Aorta (tissue), 5 donors: ENCODE measurements at regions not wholly inside any gene's neighbourhood (a gene's known extent, or its start where the extent isn't known, plus 50 kb on each side); places are given as distances from the start of the nearest gene placed in this dataset.

ENCODE experiments used
- ATAC-seq: fragments of 200-7000 bp; cut with Tn5 transposase; one replicate; pipeline ENCODE4 v1.9.1; 2022; ENCODE audit warnings: moderate library complexity; ENCODE audit not compliant: low FRiP score
- DNase-seq, 2 donors: peaks; one replicate each; pipeline ENCODE4 v3.0.0-alpha.2; 2020
- H3K27ac ChIP-seq, 2 donors: one replicate each; pipeline ENCODE4 v1.5.1; 2013; ENCODE audit warnings: low read length in 2 of 2, mild to moderate bottlenecking in 2 of 2, moderate library complexity in 2 of 2, control low read depth in 1 of 2, inconsistent platforms in 1 of 2, low read depth in 1 of 2
- H3K27me3 ChIP-seq, 2 donors: one replicate each; pipeline ENCODE4 v1.6.1; 2013; ENCODE audit warnings: control low read depth in 1 of 2, low read length in 1 of 2, mild to moderate bottlenecking in 1 of 2, moderate library complexity in 1 of 2; ENCODE audit not compliant: insufficient read depth in 2 of 2, control insufficient read depth in 1 of 2
- H3K36me3 ChIP-seq, 2 donors: one replicate each; pipeline ENCODE4 v1.6.1; 2013; ENCODE audit warnings: control low read depth in 1 of 2, low read length in 1 of 2, mild to moderate bottlenecking in 1 of 2; ENCODE audit not compliant: insufficient read depth in 2 of 2, control insufficient read depth in 1 of 2
- H3K4me1 ChIP-seq, 2 donors: one replicate each; pipeline ENCODE4 v1.6.1; 2013; ENCODE audit warnings: low read length in 2 of 2, control low read depth in 1 of 2, mild to moderate bottlenecking in 1 of 2, moderate library complexity in 1 of 2; ENCODE audit not compliant: insufficient read depth in 2 of 2, control insufficient read depth in 1 of 2
- H3K4me3 ChIP-seq, 2 donors: one replicate each; pipeline ENCODE4 v1.5.1; 2013; ENCODE audit warnings: low read length in 2 of 2, control low read depth in 1 of 2, mild to moderate bottlenecking in 1 of 2
- H3K9me3 ChIP-seq: one replicate; pipeline ENCODE4 v1.6.1; 2013; ENCODE audit warnings: mild to moderate bottlenecking, low read length; ENCODE audit not compliant: control insufficient read depth
- WGBS, 2 donors: extraction: QIAGEN DNeasy Blood & Tissue Kit; methylation state at CpG; one replicate each; pipeline ENCODE4 v1.1.7; 2013; 5-methylcytosine and 5-hydroxymethylcytosine counted together
- intact Hi-C, 2 donors: fragments of 100-400 bp; cut with DNase I; formaldehyde crosslinking; loops; one replicate each; pipeline versions ENCODE4 v1.14.2 to v1.15.0; 2022
- donor health status: healthy with polysubstance abuse.
- donor health status: Bipolar disorder and iron deficiency.
- donor health status: DM: no; HTN: no; CAD: no.
- donor health status: DM: no; HTN: no; CAD: no.
- donor health status: DM: yes; HTN: yes; CAD: no.

DNA sequence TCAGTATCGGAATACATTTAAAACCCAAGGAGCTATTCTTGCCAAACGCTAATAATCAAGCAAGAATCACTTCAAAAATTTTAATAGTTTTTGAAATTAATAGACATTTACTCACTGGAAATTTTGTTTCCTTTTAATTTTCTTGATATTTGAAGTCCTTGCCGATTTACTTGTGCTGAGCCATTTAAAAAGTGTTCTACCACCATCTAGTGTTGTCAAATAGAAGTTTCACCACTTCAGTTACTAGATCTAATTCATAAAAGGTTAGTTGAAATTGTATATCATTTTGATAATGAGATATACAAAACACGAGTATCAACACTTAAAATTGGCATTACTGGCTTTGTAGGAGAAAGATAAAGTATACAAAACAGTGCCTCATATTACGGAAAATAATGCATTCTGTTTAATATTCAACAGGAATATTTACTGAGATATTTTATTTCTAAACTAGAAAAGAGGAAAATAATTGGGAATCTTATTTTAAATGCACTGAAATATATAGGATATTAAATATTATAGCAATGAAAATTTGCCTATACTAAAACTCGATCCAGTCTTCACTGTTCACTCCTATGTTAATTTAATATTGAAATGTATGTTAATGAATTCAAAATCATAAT is 664.8 kb upstream of the SEMA3D start:
- DNase-seq (no peak), ATAC-seq (no peak)
- H3K27ac ChIP-seq: no peak overlapping the region
- no peak overlapping the region for H3K4me3 ChIP-seq
- no peaks in the 10 kb centered on the region for H3K9me3 ChIP-seq
- H3K36me3 ChIP-seq: no peaks in the 10 kb centered on the region
- 37 to 42% methylated on average over 6 of the region's 6 CpGs for WGBS, 2 donors
- no peaks in the 10 kb centered on the region for H3K4me1 ChIP-seq
- no peaks in the 10 kb centered on the region for H3K27me3 ChIP-seq
- intact Hi-C loops: loop anchor here in 1 of 2 donors (10.0 kb wide), 1 partner anchor 807 kb away; no protein-coding TSS in a partner anchor

DNA sequence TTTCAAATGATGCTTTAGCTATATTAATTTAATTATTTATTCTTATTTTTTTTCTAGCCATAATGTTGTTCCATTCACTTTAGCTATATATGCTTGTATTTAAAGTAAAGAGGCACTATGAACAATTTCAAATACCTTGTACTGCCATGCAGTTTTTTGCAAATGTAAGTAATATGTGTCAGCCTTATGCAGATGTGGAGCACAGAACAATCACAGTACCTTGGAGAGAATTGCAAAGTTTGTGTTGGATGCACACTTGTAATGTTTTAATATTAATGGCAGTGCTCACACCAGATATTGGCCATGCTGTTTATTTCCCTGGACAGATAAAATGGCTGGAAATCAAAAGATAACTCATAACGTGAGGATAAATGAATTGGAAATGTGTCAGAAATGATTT is 663.5 kb upstream of the SEMA3D start:
- no peaks in the 10 kb centered on the region for H3K9me3 ChIP-seq
- ATAC-seq (no peak), DNase-seq (no peak)
- WGBS, 2 donors: 10% methylated on average over 1 of the region's 1 CpG
- H3K4me1 ChIP-seq: no peaks in the 10 kb centered on the region
- intact Hi-C loops: loop anchor here in 1 of 2 donors (10.0 kb wide), 1 partner anchor 806 kb away; no protein-coding TSS in a partner anchor
- H3K27ac ChIP-seq: no peak overlapping the region
- H3K36me3 ChIP-seq: no peaks in the 10 kb centered on the region
- H3K27me3 ChIP-seq: no peaks in the 10 kb centered on the region
- H3K4me3 ChIP-seq: no peak overlapping the region

DNA sequence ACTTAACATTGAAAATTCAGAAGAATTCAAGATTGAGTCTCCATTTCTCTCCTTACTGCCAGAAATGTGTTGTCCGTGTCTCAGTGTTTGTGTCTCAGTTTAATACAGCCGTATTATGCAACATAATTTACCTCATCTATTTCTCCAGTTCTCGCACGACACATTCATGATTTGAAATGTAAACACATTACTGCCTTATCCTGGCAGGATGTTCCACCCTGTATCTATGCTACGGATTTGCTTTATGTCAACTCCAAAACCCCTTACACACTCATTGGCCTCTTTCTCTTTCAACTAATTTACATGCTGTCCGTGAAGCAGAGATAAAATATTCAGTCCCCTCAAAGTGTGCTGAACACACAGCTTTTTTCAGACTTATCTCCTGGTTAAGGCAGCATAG is 653.7 kb upstream of the SEMA3D start:
- ATAC-seq (no peak), DNase-seq (no peak)
- WGBS, 2 donors: 57 to 64% methylated on average over 6 of the region's 6 CpGs
- Histone ChIP-seq H3K27me3 (no peaks in the 10 kb centered on the region), H3K4me1 (no peaks in the 10 kb centered on the region), H3K36me3 (no peaks in the 10 kb centered on the region), H3K27ac (no peak overlapping the region), H3K9me3 (no peaks in the 10 kb centered on the region), H3K4me3 (no peak overlapping the region)
- intact Hi-C loops: no loop called here

DNA sequence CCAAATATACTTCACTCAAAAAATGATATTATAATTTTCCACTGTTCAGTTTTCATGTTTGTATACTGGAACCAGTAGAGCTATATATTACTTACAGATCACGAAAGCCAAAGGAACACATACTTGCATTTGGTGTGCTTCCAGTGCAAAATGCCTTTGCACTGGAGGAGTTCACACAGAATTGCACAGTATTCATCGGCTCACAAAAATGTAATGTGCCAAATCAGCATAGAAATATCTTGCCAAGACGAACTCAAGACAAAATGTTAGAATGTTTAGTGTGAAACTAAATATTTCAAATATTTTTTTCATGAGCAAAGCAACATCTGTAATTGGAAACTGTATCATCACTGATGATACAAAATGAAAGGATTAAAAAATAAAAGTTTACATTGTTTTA is 646.2 kb upstream of the SEMA3D start:
- DNase-seq: no peak
- H3K27ac ChIP-seq: no peak overlapping the region
- H3K27me3 ChIP-seq: no peaks in the 10 kb centered on the region
- 7 to 13% methylated on average over 3 of the region's 3 CpGs for WGBS, 2 donors
- no peak for ATAC-seq
- H3K36me3 ChIP-seq: no peaks in the 10 kb centered on the region
- H3K9me3 ChIP-seq: no peaks in the 10 kb centered on the region
- intact Hi-C loops: no loop called here
- H3K4me1 ChIP-seq: no peaks in the 10 kb centered on the region
- H3K4me3 ChIP-seq: no peak overlapping the region

DNA sequence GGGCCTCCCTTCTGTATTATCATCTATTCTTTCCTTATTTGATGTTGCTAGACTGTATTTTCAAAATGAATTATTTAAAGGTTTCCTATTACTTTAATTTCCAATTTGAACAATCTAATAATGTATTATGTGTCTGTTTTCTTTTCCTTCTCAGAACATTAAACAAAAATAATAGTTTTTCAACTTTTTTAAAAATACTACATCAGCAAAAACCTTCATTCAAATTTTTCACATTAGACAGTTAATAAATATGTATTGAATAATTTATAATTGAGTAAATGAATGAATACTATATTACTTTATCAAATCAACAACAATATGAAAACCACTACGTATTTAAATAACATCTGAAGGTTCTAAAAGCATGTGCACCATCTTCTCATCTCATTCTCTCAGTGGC is 644.1 kb upstream of the SEMA3D start:
- no peak overlapping the region for H3K27ac ChIP-seq
- no peaks in the 10 kb centered on the region for H3K9me3 ChIP-seq
- ATAC-seq (no peak), DNase-seq (no peak)
- H3K36me3 ChIP-seq: no peaks in the 10 kb centered on the region
- H3K27me3 ChIP-seq: no peaks in the 10 kb centered on the region
- intact Hi-C loops: no loop called here
- no peak overlapping the region for H3K4me3 ChIP-seq
- no peaks in the 10 kb centered on the region for H3K4me1 ChIP-seq
- 77 to 78% methylated on average over 1 of the region's 1 CpG for WGBS, 2 donors

DNA sequence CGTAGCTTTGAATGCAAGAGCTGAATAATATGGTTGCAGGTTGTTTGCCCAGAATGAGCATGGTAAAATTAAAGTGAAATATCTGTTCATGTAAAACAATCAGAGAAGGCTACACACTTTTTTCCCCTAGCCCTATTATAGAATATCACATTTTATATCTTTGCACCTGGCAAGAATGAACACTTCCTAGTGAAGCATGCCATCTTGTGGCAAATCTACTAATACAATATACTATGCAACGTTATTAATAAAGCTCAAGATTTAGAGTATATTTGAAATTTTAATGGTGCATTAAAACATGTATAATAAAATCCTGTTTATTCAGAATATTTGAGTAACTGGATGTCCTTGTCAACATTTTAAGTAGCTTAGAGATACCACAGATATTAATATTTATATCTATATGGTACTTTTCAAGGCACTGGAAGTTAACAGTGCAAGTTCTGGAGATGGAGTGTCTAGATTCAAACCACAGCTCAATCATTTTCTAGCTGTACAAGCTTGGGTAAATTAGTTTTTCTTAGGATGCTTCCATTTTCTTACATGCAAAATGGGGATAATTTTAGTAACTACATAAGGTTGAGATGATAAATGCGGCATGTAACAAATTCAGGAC is 643.1 kb upstream of the SEMA3D start:
- Histone ChIP-seq H3K27me3 (no peaks in the 10 kb centered on the region), H3K4me1 (no peaks in the 10 kb centered on the region), H3K9me3 (no peaks in the 10 kb centered on the region), H3K27ac (no peak overlapping the region), H3K4me3 (no peak overlapping the region), H3K36me3 (no peaks in the 10 kb centered on the region)
- intact Hi-C loops: no loop called here
- no peak for DNase-seq
- 64% methylated on average over 3 of the region's 3 CpGs for WGBS, 2 donors
- ATAC-seq: no peak

DNA sequence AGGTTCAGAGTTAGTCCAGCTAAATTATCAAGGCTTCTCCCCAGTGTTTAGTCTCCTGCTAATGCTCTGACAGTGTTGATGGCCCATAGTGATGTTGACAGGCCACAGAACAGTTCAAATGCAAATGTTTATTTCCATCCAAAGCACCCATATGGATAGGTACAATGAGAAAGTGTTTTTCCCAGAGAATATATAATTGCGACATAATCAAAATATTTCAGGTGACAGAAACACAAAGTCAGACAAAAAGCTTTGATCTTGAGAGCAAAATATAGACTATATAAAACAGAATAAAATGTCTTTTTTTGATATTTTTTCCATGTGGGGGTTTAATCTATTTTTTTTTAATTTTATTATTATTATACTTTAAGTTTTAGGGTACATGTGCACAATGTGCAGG is 642.3 kb upstream of the SEMA3D start:
- H3K4me3 ChIP-seq: no peak overlapping the region
- H3K27ac ChIP-seq: no peak overlapping the region
- no peaks in the 10 kb centered on the region for H3K36me3 ChIP-seq
- intact Hi-C loops: no loop called here
- no peaks in the 10 kb centered on the region for H3K27me3 ChIP-seq
- 100% methylated on average over 1 of the region's 1 CpG for WGBS, 2 donors
- ATAC-seq (no peak), DNase-seq (no peak)
- H3K4me1 ChIP-seq: no peaks in the 10 kb centered on the region
- no peaks in the 10 kb centered on the region for H3K9me3 ChIP-seq

DNA sequence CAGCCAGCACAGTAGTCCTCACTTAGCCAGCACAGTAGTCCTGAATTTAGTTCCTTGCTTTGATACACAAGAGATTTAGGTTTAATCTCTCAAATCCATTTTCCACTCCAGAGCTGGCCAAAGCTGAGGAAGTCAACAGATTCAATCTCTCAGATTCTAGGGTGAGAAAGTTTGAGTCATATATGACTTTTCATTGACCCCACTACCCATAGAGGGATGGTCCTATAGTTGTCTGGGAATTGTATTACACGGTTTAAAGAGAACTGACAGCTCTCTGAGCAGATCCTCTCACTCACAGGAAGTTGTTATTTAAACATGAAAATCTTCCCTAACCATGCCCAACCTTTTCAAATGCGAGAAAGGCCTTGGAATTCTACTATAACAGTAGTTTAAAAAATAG is 641.8 kb upstream of the SEMA3D start:
- Histone ChIP-seq H3K27ac (no peak overlapping the region), H3K9me3 (no peaks in the 10 kb centered on the region), H3K4me3 (no peak overlapping the region), H3K36me3 (no peaks in the 10 kb centered on the region), H3K27me3 (no peaks in the 10 kb centered on the region), H3K4me1 (no peaks in the 10 kb centered on the region)
- ATAC-seq: no peak
- intact Hi-C loops: no loop called here
- WGBS, 2 donors: 71 to 73% methylated on average over 2 of the region's 2 CpGs
- no peak for DNase-seq

DNA sequence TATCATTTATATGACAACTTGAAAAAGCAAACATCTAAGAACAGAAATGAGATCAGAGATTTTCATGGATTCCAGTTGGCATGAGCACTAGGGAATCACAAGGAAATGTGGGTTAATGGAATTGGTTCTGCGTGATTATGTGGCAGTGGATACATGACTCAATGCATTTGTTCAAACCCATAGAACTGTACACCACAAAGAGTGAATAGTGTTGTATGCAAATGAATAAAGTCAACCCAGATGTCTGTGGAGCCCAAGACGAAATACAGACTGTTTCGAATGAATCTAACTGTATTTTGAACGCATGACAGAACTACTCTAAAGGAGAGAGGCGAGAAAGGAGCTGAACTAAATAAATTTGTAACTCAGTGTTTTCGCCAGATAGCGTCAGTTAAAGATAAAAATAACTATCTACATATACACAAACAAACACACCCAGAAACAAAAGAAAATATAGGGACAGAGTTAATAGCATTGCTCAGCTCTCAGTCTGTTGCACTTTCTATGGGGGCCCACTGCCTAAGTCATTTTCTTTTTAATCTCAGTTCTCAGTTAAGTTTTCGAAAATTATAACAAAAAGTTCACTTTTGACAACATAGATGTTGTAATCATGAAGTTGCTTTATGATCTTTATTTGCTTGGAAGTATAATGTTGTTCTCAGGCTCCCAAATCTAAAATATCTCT is 636.7 kb upstream of the SEMA3D start:
- WGBS, 2 donors: 71 to 83% methylated on average over 8 of the region's 8 CpGs
- no peak overlapping the region for H3K4me3 ChIP-seq
- peaks cover 3% of the 10 kb centered on the region for H3K9me3 ChIP-seq
- H3K36me3 ChIP-seq: no peaks in the 10 kb centered on the region
- H3K27me3 ChIP-seq: no peaks in the 10 kb centered on the region
- H3K27ac ChIP-seq: no peak overlapping the region
- DNase-seq (no peak), ATAC-seq (no peak)
- H3K4me1 ChIP-seq: no peaks in the 10 kb centered on the region
- intact Hi-C loops: no loop called here
